Coronary artery (tissue), 2 donors: ENCODE measurements at regions not wholly inside any gene's neighbourhood (a gene's known extent, or its start where the extent isn't known, plus 50 kb on each side); places are given as distances from the start of the nearest gene placed in this dataset.

ENCODE experiments used
- DNase-seq: peaks from one replicate; pipeline ENCODE4 v3.0.0-alpha.2; 2017; ENCODE audit warnings: low spot score
- H3K27ac ChIP-seq, 2 donors: fragments of 200-600 bp; sonication (generic); one replicate each; pipeline ENCODE4 v1.5.1; 2016 to 2019
- H3K4me3 ChIP-seq: fragments of 200-600 bp; sonication (generic); 2 replicates; pipeline ENCODE4 v1.5.1; 2016; ENCODE audit warnings: mild to moderate bottlenecking, moderate library complexity
- TF ChIP-seq, protein P1 (sequence below): fragments of 200-600 bp; sonication (generic); IDR thresholded peaks from one replicate; pipeline ENCODE4 v1.5.1; 2019; ENCODE audit warnings: antibody characterized with exemption

DNA sequence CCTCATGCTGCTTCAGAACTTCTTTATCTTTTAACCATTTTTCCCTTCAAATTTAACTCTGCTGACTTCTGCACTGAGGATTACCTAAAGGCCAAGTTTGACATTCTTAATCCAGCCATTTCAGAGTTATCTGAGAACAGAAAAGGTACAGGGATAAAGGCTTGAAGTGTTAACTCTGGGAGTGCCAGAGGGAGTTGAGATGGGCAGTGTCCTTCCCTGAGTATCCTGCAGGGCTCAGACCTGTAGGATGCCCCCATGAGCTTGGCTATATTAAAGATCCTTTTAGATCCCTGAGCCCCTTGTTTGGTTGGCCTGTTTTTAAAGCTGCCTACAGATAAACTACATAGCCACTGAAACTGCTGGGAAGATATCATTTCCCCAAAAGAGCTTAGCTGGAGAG, 268.4 kb upstream of the KIRREL3 start:
- H3K27ac ChIP-seq, result no peak overlapping the region
- no peak for DNase-seq
- no peak overlapping the region for H3K4me3 ChIP-seq
- TF ChIP-seq, protein P1, sequence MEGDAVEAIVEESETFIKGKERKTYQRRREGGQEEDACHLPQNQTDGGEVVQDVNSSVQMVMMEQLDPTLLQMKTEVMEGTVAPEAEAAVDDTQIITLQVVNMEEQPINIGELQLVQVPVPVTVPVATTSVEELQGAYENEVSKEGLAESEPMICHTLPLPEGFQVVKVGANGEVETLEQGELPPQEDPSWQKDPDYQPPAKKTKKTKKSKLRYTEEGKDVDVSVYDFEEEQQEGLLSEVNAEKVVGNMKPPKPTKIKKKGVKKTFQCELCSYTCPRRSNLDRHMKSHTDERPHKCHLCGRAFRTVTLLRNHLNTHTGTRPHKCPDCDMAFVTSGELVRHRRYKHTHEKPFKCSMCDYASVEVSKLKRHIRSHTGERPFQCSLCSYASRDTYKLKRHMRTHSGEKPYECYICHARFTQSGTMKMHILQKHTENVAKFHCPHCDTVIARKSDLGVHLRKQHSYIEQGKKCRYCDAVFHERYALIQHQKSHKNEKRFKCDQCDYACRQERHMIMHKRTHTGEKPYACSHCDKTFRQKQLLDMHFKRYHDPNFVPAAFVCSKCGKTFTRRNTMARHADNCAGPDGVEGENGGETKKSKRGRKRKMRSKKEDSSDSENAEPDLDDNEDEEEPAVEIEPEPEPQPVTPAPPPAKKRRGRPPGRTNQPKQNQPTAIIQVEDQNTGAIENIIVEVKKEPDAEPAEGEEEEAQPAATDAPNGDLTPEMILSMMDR, result no peak

DNA sequence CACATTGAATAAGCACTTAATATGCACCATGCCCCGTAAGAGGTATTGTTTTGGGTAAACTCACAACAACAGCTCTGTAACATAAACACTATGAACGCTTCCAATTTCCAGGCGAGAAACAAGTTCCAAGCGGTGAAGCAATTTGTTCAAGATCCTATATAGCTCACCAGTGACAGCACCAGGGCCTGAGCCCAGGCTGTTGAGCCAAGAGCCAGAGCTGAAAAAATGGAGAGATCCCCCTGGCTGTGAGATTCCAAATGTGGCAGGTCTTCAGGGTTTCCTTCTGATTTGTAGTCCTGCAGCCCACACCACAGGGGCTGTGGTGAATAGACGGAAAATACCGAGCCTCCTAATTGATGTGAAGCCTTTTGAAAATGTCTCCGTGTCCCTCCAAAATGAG, 268.0 kb upstream of the KIRREL3 start:
- Histone ChIP-seq H3K27ac (no peak overlapping the region), H3K4me3 (no peak overlapping the region)
- no peak for DNase-seq
- TF ChIP-seq, protein P1, result no peak

DNA sequence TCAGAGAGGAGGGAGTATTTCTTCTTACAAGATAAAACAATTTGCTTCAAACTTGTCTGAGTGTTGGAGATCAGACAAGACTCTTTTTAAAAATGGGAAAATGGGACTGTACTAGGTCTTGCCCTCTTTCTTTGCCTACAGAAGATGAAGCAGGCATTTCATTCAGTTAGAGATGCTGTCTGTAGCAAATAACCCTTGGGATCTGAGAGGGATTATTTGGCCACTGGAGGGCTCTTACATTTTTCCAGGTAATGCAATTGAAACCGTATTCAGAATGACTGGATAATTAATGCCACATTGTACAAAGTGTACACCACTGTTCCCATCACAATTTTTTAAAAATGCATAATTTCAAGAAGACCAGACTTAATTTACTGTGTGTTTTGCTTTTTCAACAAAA, 258.5 kb upstream of the KIRREL3 start:
- TF ChIP-seq, protein P1, result no peak
- H3K4me3 ChIP-seq, result no peak overlapping the region
- DNase-seq, result no peak

DNA sequence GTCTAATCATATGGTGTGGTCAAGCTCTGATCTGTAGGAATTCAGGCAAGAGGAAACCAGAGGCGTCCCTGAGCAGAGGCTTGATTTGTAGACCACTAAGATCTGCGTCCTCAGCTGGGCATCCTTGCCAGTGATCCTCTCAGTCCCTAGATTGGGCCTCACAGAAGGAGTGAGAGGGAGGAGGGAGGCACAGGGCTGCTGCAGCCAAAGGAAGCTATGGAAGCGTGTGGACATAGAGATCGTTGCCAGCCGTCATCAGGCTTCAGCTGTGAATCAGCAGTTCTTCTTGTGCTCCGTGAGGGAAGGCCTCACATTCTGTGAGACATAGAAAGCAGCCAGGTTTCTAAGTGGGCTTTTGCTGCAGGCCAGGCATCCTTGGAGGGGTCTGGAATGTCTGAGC, 254.6 kb upstream of the KIRREL3 start:
- no peak for DNase-seq
- Histone ChIP-seq H3K4me3 (no peak overlapping the region), H3K27ac (no peak overlapping the region)
- TF ChIP-seq, protein P1, result no peak

More for the DNA sequence above, 258.5 kb upstream of the KIRREL3 start:
- H3K27ac ChIP-seq, result no peak overlapping the region

DNA sequence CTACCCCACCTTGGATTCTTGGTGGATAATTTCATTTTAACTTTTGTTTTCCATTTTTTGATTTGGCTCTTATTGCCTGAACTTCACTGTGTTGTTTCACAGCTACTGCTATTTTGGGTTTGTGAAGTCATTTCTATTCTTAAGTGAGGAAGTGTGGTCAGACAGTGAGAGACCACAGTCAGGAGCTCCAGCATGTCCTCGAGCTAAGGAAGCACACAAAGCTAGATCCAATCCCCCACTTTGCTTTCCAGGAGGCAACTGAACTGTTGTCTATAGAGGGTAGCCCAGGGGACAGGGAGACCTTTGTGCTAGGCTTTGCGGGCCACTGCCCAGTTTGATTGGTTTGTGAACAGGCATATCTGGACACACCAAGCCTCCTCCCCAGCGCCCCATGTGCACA, 251.8 kb upstream of the KIRREL3 start:
- Histone ChIP-seq H3K27ac (no peak overlapping the region), H3K4me3 (no peak overlapping the region)
- no peak for DNase-seq
- TF ChIP-seq, protein P1, result no peak

DNA sequence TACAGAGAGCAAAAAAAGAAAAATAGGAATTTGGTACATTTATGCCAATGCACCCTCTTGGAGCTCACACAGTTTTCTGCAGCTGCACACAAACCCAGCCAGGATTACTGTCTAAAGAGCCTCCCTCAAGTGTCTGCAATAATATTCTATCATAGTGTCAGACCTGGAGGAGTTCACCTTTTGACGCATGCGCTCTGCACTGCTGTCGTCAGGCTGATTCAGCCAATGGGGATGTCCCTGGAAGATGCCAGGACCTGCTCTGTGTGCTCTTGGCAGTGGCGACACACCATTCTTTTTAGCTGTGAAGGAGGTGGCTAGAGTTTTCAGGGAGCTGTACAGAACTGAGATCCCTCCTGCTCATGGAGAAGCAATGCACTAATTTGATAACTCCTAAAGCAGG, 249.0 kb upstream of the KIRREL3 start:
- H3K27ac ChIP-seq, result no peak overlapping the region
- H3K4me3 ChIP-seq, result no peak overlapping the region
- TF ChIP-seq, protein P1, result no peak
- DNase-seq, result no peak

DNA sequence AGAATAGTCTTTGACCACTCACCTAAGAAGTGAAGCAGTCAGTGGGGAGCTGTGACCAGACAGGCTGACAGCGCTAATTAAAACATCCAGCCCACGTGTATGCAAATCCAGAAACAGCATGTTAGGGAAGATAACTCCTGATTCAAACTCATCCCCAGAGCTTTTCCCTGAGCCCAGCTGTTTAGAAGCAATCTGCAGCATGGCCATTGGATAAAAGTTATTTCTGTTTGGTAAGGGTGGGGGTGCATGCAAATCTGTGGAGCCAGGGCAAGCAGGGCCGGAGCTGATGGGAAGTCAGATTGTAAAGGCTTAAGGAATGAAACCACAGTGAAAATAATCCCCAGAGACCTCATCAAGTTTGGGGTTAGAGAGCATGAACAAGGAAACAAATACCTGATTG, 247.9 kb upstream of the KIRREL3 start:
- no peak for DNase-seq
- H3K27ac ChIP-seq, result no peak overlapping the region
- TF ChIP-seq, protein P1, result no peak
- H3K4me3 ChIP-seq, result no peak overlapping the region
